ENCODE measurements at regions not wholly inside any gene's neighbourhood (a gene's known extent, or its start where the extent isn't known, plus 50 kb on each side); places are given as distances from the start of the nearest gene placed in this dataset.

GRCh38 chr7:26459540-26460193 lies 168.0 kb downstream of the SNX10 start (continued):
- no peak for TF ChIP-seq MAX (IDR thresholded peaks at IDR 0.05; ENCODE audit: low read depth)
- TF ChIP-seq RCOR1 (IDR thresholded peaks at IDR 0.05; ENCODE audit: low read length): no peak
- TF ChIP-seq EP300 (IDR thresholded peaks at IDR 0.05; ENCODE audit: borderline replicate concordance in 1 of 2, low read depth in 1 of 2, low read length in 1 of 2): no peak
- TF ChIP-seq TEAD4 (IDR thresholded peaks at IDR 0.05; ENCODE audit: borderline replicate concordance, insufficient read depth): no peak

GRCh38 chr7:26460351-26461085 lies 168.9 kb downstream of the SNX10 start:
- 38% methylated on average over 4 of the region's 4 CpGs for WGBS (ENCODE audit: low lambda C conversion rate)
- no peaks in the 10 kb centered on the region for H3K79me2 ChIP-seq (ENCODE audit: insufficient read depth)
- TF ChIP-seq ELF1 (IDR thresholded peaks at IDR 0.05) (no peak), GABPA (IDR thresholded peaks at IDR 0.05; ENCODE audit: low read depth) (no peak), REST (IDR thresholded peaks at IDR 0.05; ENCODE audit: low read depth, low read length) (no peak), CHD2 (IDR thresholded peaks at IDR 0.05; ENCODE audit: low read length, partially characterized antibody) (no peak), EZH2phosphoT487 (IDR thresholded peaks at IDR 0.05; ENCODE audit: borderline replicate concordance, low read depth) (no peak), TCF12 (IDR thresholded peaks at IDR 0.05) (no peak), SIN3A (IDR thresholded peaks at IDR 0.05; ENCODE audit: borderline replicate concordance, low read depth, low read length) (no peak), PBX3 (IDR thresholded peaks at IDR 0.05) (no peak), EP300 (IDR thresholded peaks at IDR 0.05; ENCODE audit: borderline replicate concordance in 1 of 2, low read depth in 1 of 2, low read length in 1 of 2) (no peak), RCOR1 (IDR thresholded peaks at IDR 0.05; ENCODE audit: low read length) (no peak), SMC3 (IDR thresholded peaks at IDR 0.05; ENCODE audit: low read depth, low read length) (no peak), TAF1 (IDR thresholded peaks at IDR 0.05; ENCODE audit: borderline replicate concordance, low read depth, low read length) (no peak), USF2 (IDR thresholded peaks at IDR 0.05; ENCODE audit: borderline replicate concordance, low read depth, low read length) (no peak), MXI1 (IDR thresholded peaks at IDR 0.05; ENCODE audit: low read depth, low read length) (no peak), YY1 (IDR thresholded peaks at IDR 0.05; ENCODE audit: low read depth) (no peak), ZBTB33 (IDR thresholded peaks at IDR 0.05; ENCODE audit: borderline replicate concordance, low read depth) (no peak), USF1 (IDR thresholded peaks at IDR 0.05; ENCODE audit: borderline replicate concordance, low read depth) (no peak), FOXM1 (IDR thresholded peaks at IDR 0.05; ENCODE audit: low read depth) (no peak), FOXJ3 (CRISPR knock-in tag; IDR thresholded peaks at IDR 0.05) (no peak)
- H3K9me3 ChIP-seq: no peaks in the 10 kb centered on the region
- H4K20me1 ChIP-seq (ENCODE audit: insufficient read depth): no peaks in the 10 kb centered on the region
- H3F3A ChIP-seq (replicated peaks; ENCODE audit: insufficient read depth): no peaks in the 10 kb centered on the region
- peaks cover 0 to 4% of the 10 kb centered on the region in 2 experiments; a peak in 2 of 4 replicates for H3K4me1 ChIP-seq (ENCODE audit: control insufficient read depth in 1 of 2, insufficient read depth in 2 of 2, low read depth in 1 of 2, low read length in 1 of 2)
- DNase-seq: no peak
- H3K4me2 ChIP-seq: no peak overlapping the region
- H3K36me3 ChIP-seq (replicated peaks in 1 of 2; ENCODE audit: control insufficient read depth in 1 of 2, insufficient read depth in 2 of 2, low read length in 1 of 2): no peaks in the 10 kb centered on the region
- H3K4me3 ChIP-seq (ENCODE audit: low read depth in 2 of 2, low read length in 1 of 2): no peak overlapping the region
- H3K9ac ChIP-seq: no peak overlapping the region
- H2AFZ ChIP-seq (ENCODE audit: low read depth): no peak overlapping the region
- H3K27ac ChIP-seq (ENCODE audit: low read depth in 2 of 2, low read length in 1 of 2): no peak overlapping the region
- CTCF ChIA-PET: interaction anchor here (0.8 to 2.8 kb wide), 5 partner anchors 10 to 91 kb away, joined by 3 to 8 read pairs (median 3); no protein-coding TSS in a partner anchor
- H3K9me2 ChIP-seq: no peaks in the 10 kb centered on the region
- no peaks in the 10 kb centered on the region for H3K27me3 ChIP-seq (ENCODE audit: insufficient read depth)
- POLR2A ChIA-PET: no interaction called here

Data from SK-N-SH (cell line).